GM19452 (cell line): ENCODE measurements at regions not wholly inside any gene's neighbourhood (a gene's known extent, or its start where the extent isn't known, plus 50 kb on each side); places are given as distances from the start of the nearest gene placed in this dataset.

Experiments
- ATAC-seq: cut with Tn5 transposase; IDR thresholded peaks from one replicate; pipeline ENCODE4 v1.9.1; 2021; ENCODE audit not compliant: unreplicated experiment

DNA sequence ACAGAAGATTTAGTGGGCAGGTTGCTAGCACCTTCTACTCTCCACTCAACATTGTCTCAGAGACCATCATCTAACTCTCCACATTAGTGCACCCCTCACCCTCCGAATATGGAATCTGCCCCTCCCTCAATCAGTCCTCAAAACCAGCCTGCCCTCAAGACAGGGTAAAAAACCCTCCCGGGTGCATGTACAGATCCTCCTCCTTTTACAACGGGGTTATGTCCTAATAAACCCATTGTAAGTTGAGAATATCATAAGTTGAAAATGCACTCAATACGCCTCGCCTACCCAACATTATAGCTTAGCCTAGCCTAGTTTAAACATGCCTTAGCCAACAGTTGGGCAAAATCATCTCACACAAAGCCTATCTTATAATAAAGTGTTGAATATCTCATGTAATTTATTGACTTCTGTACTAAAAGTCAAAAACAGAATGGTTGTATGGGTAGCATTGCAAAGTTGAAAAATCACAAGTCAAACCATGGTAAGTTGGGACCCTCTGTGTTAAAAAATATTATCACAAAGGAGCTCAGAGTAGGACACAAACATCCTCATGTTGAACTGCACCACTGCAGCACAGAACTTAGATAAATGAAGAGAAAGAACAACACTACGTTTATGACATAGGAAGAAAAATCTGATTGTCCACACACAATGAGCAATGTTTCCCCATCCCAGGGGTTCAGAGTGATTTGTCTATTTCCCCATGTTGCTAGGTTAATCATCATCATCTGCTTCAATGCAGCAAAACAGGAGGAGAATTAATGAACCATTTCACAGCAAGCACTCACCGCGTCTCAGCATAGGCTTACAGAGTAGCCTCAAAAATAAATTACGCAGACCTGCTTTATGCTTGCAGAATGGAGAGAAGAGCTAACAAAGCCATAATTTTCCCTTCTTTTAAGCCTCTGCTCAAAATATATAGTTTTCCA lies 184.1 kb upstream of the ARL4C start:
- no peak for ATAC-seq

DNA sequence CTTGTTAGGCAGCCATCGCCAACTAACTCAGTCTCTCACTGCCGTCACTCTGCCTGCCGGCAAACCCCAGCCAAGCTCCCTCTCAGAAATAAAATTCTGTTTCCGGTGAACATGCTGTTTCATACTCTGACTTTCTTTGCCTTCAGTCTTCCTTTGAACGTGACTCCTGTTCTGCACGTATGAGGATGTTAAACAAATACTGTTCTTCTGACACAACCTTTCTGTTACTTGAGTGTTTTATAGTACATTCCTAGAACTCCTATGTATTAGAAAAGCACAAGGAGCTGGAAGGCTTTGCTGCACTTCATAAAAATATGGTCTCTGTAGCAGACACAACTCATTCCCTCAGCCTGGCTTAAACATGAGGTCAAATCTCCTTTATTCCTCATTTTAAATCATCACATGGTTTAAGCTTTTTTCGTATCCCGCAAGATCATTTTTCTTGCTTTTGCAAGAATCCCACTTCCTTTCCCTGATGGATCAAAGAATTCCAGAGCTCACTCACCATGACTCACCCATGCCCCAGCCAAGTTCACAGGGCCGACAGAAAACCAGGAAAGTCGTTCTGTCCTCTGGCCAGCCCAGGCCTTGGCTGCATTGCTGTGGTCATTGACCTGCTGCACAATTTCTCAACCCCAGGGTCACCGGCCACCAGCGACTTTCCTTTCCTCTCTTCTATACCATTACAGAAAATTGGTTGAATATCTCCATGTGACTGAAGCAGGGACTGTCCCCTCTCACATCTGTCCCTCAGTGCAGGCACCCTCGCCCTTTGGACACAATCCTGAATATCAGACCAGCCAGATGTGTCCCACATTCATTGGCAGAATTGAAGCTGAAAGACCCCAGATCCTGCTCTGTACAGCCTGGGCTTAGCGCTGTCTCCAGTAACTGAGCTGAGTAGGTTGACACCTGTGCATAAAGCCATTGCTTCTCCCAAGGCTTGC lies 183.1 kb upstream of the ARL4C start:
- ATAC-seq = no peak

DNA sequence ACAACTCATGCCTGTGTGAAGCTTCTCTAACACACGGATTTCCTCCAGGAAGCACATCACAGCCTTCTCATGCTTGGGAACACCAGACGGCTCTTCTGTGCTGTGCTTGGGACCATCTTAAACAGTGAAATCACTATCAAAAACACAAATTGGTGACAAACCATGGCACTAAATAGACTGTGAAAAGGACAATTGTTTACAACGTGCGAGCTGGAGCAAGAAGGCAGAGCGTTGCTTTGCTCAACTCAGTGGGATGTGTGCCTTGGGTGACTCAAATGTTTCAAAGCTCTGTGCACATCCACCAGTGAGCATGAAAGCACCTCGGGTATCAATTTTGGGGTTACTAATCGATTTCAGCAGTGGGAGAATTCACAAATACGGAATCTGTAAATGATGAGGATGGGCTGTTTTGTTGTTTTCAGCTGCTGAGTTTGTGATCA lies 182.4 kb upstream of the ARL4C start:
- no peak for ATAC-seq

DNA sequence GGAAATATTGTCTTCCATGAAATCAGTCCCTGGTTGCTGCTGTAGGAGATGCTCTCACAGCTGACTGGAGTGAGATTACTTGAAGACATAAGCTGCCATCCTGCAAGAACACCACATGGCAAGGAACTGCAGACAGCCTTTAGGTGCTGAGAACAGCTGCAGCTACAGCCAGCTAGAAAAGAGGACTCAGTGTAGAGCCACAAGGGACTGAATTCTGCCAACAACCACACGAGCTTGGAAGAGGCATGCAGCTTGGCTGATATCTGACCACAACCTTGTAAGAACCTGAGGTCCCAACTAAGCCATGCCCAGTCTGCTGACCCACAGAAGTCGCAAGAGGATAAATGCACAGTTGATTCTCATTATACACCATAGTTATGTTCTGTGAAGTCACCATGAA lies 181.8 kb upstream of the ARL4C start:
- no peak for ATAC-seq

DNA sequence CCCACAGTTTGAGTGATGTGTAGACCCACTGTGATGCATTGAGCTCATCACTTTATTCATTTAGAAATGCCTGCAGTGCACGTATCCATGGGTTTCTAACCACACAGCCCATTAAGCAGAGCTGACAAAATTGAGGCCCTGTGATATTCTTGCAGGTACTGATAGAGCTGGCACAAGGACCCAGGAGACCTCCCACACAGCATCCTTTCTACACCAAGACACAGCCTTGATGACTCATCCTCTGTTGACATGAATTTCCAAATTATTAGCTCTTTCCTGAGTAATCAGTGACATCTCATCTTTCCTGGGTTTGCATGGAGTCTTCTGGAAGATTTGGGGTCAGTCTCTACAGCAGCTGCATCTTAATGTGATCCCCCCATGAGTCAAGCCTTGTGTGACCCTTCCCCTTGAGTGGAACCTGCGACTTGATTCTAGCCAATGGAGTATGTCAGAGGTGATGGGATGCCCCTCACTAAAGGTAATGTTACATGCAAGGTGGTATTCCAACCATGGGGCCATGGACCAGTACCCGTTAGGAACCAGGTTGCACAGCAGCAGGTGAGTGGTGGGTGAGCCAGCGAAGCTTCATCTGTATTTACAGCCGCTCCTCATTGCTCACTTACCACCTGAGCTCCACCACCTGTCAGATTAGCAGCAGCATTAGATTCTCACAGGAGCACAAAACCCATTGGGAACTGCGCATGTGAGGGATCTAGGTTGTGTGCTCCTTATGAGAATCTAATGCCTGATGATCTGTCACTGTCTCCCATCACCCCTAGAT lies 181.1 kb upstream of the ARL4C start:
- no peak for ATAC-seq

DNA sequence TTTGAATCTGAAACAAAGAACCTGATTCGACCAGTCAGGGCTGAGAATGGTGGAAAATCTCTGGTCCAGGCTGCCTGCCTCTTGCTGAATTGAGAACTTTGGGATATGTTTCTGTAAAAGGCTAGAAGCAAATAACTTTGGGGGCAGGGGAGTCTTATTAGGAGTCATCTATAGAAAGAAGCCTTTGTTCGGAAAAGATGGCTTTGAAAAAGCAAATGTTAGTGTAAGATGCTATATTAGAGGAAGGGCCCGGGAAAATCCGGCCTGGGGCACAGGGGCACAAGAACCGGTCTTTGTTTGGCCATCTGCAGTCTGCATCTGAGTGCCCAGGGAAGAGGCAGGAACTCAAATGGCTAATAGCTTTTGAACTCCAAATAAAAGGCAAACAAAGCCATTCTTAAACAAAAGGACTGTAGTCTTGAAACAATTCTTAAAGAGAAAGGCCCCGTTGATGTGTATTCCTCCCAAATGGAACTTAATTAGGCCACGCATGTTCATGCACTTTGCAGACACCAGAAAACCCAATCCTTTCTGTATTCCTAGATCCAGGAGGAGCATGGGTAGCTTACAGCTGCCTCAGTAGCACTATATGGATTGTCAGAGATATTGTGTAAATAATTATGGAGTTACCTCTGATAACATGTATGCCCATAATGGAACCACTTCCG lies 180.0 kb upstream of the ARL4C start:
- ATAC-seq = no peak

DNA sequence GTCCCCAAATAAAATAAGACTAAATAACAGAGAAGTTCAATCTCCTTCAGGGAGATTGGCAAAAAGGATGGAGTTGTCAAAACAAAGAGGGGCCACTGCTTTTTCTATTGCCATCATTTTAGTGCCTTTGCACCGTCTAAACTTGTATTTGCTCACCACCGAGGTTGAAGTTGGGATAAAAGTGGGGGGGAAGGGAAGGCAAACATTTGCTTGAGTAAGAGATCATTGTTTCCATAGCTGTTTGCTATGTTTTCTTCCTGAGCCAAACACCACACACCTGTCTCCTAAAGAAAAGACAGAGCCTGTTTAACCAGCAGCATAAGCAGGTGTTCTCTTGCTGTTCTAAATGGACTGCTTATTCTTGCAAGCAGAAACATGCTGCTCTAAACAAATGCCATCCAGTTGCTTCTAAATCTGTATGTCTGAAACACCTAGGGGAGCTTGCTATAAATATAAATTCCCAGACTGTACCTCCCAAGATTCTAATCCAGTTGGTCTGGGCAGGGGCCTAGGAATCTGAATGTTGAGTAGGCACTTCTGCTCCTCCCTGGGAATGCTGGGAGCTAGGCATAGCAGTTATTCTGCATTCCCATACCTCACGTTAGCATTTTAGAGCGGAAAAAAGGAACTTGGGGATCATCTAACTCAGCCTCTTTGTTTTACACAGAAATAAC lies 179.4 kb upstream of the ARL4C start:
- ATAC-seq = no peak

DNA sequence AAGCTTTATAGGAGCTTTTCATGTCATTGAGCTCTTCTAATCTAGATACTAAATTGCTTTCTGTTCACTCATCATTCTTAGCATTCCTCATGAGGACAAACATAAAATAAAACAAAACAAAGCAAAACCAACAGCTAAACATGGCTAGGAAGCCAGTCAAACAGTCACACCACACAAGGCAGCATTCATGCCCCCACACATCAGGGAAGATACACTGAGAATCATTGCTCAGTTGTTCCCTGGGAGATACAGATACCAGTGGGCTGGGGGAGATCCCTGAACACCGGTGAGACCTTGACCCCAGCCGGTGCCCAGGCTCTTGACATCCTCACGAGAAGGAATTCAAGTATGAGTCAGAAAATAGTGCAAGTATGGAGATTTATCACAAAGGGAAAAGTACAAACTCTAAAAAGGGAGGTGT lies 177.9 kb upstream of the ARL4C start:
- no peak for ATAC-seq

DNA sequence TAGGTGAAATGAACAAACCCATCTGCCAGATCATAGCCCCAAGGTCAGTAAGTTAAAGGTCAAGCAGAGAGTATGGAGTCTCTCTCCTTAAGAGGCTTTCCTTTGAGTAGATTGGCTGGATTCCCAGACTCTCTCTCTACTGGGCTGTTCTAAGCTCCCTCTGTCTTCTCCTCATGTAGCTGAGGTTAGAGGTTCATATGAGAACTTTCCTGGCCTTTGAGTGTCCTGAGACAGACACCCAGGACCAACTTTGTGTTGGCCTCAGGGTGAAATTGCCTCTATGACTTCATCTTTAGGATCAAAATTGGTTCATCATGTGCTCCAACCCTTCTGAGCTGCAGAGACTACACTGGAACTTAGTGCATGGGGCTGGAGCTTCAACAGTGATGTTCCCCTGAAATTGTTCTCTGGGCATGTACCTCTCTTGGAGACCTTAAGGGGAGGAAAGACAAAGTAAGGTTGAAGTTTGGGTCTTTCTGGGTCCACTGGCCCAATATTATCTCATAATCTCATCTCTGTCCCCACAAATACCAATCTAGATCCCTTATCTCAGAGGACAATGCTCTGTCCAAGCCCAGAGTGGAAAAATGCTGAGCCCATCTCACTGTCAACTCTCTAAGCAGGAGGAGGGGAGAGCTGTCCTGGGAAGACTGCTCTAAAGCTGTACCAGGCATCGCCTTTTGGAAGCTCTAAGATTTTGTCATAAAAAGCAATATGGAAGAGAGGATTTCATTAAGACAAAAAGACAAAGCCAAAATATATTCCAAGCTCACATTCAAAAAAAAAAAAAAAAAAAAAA lies 177.3 kb upstream of the ARL4C start:
- ATAC-seq = no peak

DNA sequence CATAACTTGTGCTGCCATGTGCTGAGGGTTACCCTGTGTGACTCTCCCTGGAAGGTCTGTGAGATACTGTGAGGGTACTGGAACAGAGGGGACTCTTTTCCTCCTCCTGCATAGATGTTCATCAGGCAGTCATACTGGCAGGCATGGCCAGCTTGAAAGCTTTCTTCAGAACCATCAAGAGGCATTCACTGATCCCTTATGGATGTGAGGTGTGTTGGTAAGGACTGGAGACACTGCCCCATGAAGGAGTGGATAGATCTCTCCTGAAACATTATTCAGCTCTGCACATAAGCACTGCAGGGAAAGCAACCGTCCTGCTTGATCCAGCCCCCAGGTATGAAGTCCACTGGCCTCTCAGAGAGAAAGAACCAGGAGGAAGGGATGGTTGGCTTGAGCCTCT lies 176.6 kb upstream of the ARL4C start:
- no peak for ATAC-seq

DNA sequence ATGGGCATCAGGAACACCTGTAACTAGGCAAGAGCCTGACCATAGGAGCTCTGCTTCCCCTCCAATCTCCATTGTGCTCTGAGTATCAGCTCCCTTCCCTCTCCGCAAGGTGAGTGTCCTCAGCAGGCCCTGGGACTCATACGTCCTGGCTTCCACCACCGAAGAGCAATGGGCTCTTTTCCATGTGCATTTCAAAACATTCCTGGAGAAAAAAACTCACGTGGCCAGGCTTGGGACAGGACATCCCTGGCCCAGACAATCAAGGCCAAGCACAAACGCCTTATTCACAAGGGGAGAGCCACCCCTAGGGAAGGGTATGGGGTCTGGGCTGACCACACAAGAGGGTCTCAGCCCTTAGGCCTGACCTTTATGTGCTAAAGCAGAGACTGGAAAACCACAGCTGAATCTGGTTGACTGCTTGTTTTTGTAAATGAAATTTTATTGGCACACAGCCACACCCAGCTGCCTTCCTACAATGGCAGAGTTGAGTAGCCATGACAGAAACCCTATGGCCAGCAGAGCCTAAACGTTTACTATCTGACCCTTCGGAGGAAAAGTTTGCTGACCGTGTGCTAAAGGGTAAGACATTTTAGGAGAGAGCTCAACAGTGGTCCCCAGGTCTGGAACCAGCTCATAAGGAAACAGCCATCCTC lies 175.7 kb upstream of the ARL4C start:
- ATAC-seq = no peak

DNA sequence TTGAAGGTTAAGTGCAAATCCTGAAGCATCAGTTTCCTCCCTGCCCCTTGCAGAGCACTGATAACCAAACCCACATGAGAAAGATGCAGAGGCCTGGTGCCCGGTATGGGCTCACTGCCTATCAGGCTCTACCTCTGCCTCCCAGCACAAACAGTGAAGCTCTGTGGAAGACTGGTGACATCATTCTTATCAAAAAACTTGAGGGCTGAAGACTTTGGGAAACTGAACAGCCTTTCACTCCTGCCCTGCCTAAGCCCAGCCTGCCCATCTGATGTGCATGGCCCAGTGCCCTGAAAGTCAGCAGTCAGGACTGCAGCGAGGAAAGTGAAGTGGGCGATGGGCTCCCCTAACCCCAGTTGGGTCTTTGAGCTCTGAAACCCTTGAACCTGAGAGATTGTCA lies 174.8 kb upstream of the ARL4C start:
- ATAC-seq = no peak

DNA sequence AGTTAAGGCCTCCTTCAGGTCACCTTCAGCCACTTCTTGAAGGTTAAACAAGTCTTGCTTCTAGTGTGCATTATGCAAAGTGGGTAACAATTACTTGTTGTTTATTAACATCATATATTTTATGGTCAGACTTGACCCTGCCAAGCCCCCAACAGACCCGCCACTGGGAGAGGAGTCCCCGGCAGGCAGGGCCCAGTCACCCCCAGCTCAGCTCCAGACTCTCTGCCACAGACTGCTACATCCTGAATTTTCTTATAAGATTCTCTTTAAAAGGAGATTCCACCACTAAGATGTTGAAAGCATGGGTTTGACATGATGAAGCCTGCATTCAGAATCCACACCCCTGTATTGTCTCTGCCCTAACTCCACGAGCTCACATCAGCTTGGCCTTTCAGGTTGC lies 174.3 kb upstream of the ARL4C start:
- ATAC-seq = no peak

DNA sequence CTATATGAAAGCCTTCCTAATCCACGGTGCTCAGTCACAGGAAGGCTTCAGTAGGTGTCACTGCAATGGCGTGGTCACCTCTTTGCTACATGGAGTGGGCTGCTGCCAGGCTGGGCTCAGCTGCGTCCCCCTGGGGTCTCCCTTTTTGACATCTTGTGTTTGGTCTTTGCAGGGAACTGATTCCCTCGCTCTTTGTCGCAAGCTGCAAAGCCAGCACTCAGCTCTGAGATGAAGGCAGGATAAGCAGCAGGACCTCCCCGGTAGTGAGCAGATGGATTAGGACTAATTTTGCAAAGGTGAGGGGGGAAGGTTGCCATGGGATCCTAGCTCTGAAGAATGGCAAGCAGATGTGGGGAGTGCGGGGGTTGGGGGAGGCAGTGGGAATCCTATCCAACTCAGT lies 173.9 kb upstream of the ARL4C start:
- no peak for ATAC-seq

DNA sequence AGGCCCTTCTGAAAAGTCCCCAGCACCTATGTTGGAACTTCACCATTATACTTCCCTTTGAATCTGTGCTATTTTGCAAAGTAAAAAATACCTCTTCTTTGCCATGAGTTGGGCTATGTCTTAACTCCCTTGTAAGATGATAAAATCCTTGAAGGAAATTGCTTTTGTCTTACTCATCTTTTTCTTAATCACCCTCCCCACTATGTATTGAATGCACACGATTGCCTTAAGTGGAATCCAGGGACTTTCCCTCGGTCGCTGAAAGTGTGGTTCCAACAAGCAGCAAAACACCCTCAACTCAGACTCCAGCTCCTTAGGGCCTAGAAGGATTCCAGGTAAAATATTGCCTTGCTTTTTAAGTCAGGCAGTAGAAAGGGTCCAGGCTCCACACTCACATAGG lies 173.2 kb upstream of the ARL4C start:
- no peak for ATAC-seq

DNA sequence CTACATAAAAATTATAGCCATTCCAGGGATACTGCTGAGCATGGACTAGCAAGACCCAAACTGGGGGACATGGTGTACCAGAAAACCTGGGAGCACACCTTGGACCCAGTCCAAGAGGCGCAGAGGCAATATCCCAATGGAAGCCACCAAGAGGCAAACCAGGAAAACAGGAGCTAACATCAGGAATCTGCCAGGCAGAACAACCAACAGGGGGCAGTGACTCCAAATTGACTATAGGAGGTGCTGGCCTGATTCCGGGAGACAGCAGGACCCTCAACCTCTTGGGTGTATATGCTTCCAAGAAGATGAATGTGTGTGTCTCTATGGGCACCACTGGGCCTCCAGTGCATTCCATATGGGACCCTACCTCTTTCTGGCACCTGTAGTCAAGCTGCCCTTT lies 172.7 kb upstream of the ARL4C start:
- ATAC-seq = no peak

DNA sequence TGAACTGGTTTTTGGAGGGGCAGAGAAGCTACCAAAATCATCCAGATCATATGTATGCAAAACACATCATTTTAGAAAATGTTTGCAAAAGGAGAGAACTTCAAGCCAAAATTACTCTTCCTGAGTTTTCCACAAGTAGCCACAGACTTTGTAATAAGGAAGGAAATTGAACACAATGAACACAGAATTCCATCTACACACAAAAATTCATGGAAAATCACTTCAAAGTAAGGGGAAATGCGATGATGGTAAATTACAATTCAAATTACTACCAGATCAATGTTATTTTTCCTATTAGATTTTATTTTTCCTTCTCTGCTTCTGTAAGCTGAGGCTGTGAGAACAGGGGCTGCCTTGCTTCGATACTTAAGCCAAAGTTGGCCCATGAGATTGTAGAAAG lies 172.1 kb upstream of the ARL4C start:
- no peak for ATAC-seq

DNA sequence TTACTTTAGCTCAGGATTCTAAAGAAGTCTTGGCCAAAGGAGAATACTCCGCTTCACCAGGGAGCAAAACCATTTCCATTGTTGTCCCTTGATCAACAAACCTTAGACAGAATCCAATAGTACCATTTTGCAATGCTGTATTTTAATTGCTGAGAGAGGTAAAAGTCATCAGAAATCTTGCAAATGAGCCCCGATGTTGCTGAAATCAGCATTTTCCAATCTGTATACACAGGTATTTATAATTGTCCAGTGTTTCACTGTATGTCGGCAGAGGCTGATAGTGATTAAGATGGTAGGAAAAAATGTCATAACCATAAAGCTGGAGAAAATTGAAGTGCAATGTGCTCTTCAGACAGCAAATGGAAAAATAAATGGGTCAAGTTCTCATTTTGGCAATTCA lies 170.0 kb upstream of the ARL4C start:
- no peak for ATAC-seq

DNA sequence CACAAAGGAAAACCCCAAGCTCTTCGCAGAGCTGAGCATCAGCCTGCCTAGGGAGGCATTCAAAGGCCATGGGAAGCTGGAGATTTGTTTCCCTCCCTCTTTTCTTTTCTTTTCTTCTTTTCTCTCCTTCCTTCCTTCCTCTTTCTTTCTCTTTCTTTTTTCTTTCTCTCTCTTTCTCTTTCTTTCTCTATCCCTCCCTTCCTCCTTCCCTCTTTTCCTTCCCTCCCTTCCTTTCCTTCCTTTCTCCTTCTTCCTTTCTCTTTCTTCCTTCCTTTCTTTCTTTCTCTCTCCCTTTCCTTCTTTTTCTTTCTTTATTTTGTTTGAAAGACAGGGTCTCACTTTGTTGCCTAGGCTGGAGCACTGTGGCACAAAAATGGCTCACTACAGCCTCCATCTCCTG lies 168.4 kb upstream of the ARL4C start:
- no peak for ATAC-seq
